Nephron (organoid): ENCODE measurements at regions not wholly inside any gene's neighbourhood (a gene's known extent, or its start where the extent isn't known, plus 50 kb on each side); places are given as distances from the start of the nearest gene placed in this dataset.

Source experiments
- H3K27ac Mint-ChIP-seq, 3 experiments: 2 replicates each; pipeline ENCODE4 v1.8.0; 2020; ENCODE audit warnings: mixed read lengths in 3 of 3, mild to moderate bottlenecking in 2 of 3, moderate library complexity in 1 of 3
- H3K27me3 Mint-ChIP-seq: 2 replicates; pipeline ENCODE4 v1.8.0; 2021; ENCODE audit warnings: low read depth, mild to moderate bottlenecking, moderate library complexity, mixed read lengths
- H3K36me3 Mint-ChIP-seq: 2 replicates; pipeline ENCODE4 v1.8.0; 2020; ENCODE audit warnings: low read depth, mixed read lengths
- H3K4me1 Mint-ChIP-seq: 2 replicates; pipeline ENCODE4 v1.8.0; 2020; ENCODE audit warnings: mixed read lengths
- H3K4me3 Mint-ChIP-seq, 3 experiments: 2 replicates each; pipeline ENCODE4 v1.8.0; 2020; ENCODE audit warnings: mild to moderate bottlenecking in 3 of 3, mixed read lengths in 3 of 3, moderate library complexity in 2 of 3
- H3K9me3 Mint-ChIP-seq: 2 replicates; pipeline ENCODE4 v1.8.0; 2020; ENCODE audit warnings: mixed read lengths
- CTCF ChIP-seq, 3 experiments: fragments of 200-600 bp; sonication (generic); IDR thresholded peaks; one replicate each; pipeline ENCODE4 v1.5.0; 2021; ENCODE audit warnings: antibody characterized with exemption in 3 of 3; ENCODE audit not compliant: unreplicated experiment in 3 of 3

- Mint-ChIP-seq H3K27me3 (no peaks in the 10 kb centered on the region), H3K4me1 (peaks cover 13% of the 10 kb centered on the region), H3K27ac (no peak overlapping the region), H3K36me3 (no peaks in the 10 kb centered on the region), H3K4me3 (no peak overlapping the region), H3K9me3 (no peaks in the 10 kb centered on the region)
- TF ChIP-seq CTCF (IDR thresholded peaks at IDR 0.05; ENCODE audit: unreplicated experiment in 3 of 3), result no peak
Measured at GRCh38 chr4:85416094-85416493, 58.9 kb upstream of the ARHGAP24 start.

GRCh38 chr4:85419103-85419502 lies 55.8 kb upstream of the ARHGAP24 start:
- Mint-ChIP-seq H3K27ac (peak overlapping the region in 1 of 3 experiments; percentile 14), H3K4me1 (peaks cover 20% of the 10 kb centered on the region), H3K4me3 (no peak overlapping the region), H3K27me3 (no peaks in the 10 kb centered on the region), H3K36me3 (no peaks in the 10 kb centered on the region), H3K9me3 (no peaks in the 10 kb centered on the region)
- no peak for TF ChIP-seq CTCF (IDR thresholded peaks at IDR 0.05; ENCODE audit: unreplicated experiment in 3 of 3)

- H3K4me3 Mint-ChIP-seq, result no peak overlapping the region
- no peak for TF ChIP-seq CTCF (IDR thresholded peaks at IDR 0.05; ENCODE audit: unreplicated experiment in 3 of 3)
- H3K27me3 Mint-ChIP-seq, result no peaks in the 10 kb centered on the region
- no peaks in the 10 kb centered on the region for H3K9me3 Mint-ChIP-seq
- H3K36me3 Mint-ChIP-seq, result no peaks in the 10 kb centered on the region
- peaks cover 20% of the 10 kb centered on the region for H3K4me1 Mint-ChIP-seq
- H3K27ac Mint-ChIP-seq, result peak overlapping the region; percentile 43 to 56 (median 43)
Measured at GRCh38 chr4:85420831-85421230, 54.1 kb upstream of the ARHGAP24 start.

GRCh38 chr4:85423431-85423830 lies 51.5 kb upstream of the ARHGAP24 start:
- H3K4me1 Mint-ChIP-seq, result peaks cover 20% of the 10 kb centered on the region
- no peaks in the 10 kb centered on the region for H3K27me3 Mint-ChIP-seq
- H3K36me3 Mint-ChIP-seq, result no peaks in the 10 kb centered on the region
- TF ChIP-seq CTCF (IDR thresholded peaks at IDR 0.05; ENCODE audit: unreplicated experiment in 3 of 3), result no peak
- no peak overlapping the region for H3K27ac Mint-ChIP-seq
- no peak overlapping the region for H3K4me3 Mint-ChIP-seq
- no peaks in the 10 kb centered on the region for H3K9me3 Mint-ChIP-seq
